HUES64 (cell line): ENCODE measurements at regions not wholly inside any gene's neighbourhood (a gene's known extent, or its start where the extent isn't known, plus 50 kb on each side); places are given as distances from the start of the nearest gene placed in this dataset.

Experiments used
- H3K27ac ChIP-seq: 2 replicates; pipeline ENCODE4 v1.7.0; 2013; ENCODE audit warnings: low read depth, low read length, inconsistent platforms
- H3K27me3 ChIP-seq: 2 replicates; pipeline ENCODE4 v1.6.1; 2013; ENCODE audit warnings: mild to moderate bottlenecking, low read length; ENCODE audit not compliant: insufficient read depth
- H3K36me3 ChIP-seq: 2 replicates; pipeline ENCODE4 v1.6.1; 2013; ENCODE audit warnings: mild to moderate bottlenecking, low read length; ENCODE audit not compliant: insufficient read depth
- H3K4me1 ChIP-seq: 2 replicates; pipeline ENCODE4 v1.6.1; 2013; ENCODE audit warnings: mild to moderate bottlenecking, low read length, moderate library complexity; ENCODE audit not compliant: insufficient read depth
- H3K4me3 ChIP-seq: 2 replicates; pipeline ENCODE4 v1.5.1; 2013; ENCODE audit warnings: mild to moderate bottlenecking, low read length, moderate library complexity
- H3K9ac ChIP-seq: 2 replicates; pipeline ENCODE4 v1.6.1; 2013; ENCODE audit warnings: mild to moderate bottlenecking, low read depth, low read length
- H3K9me3 ChIP-seq: 2 replicates; pipeline ENCODE4 v1.6.1; 2013; ENCODE audit warnings: low read depth, low read length; ENCODE audit not compliant: insufficient read depth
- WGBS: fragments of 150-250, 120-280 bp; methylation state at CpG from one replicate; pipeline ENCODE4 v1.1.7; 2013; ENCODE audit warnings: missing lambda C conversion rate; 5-methylcytosine and 5-hydroxymethylcytosine counted together

- H3K36me3 ChIP-seq, result no peaks in the 10 kb centered on the region
- H3K4me3 ChIP-seq, result no peak overlapping the region
- H3K9ac ChIP-seq, result no peak overlapping the region
- H3K27ac ChIP-seq, result no peak overlapping the region
- no peaks in the 10 kb centered on the region for H3K9me3 ChIP-seq
- no peaks in the 10 kb centered on the region for H3K4me1 ChIP-seq
- no peaks in the 10 kb centered on the region for H3K27me3 ChIP-seq
- 80% methylated on average over 10 of the region's 10 CpGs for WGBS
Measured at GRCh38 chr9:126114409-126114760, 212.2 kb upstream of the MVB12B start.

- Histone ChIP-seq H3K36me3 (no peaks in the 10 kb centered on the region), H3K9me3 (no peaks in the 10 kb centered on the region), H3K4me1 (no peaks in the 10 kb centered on the region), H3K27me3 (no peaks in the 10 kb centered on the region), H3K27ac (no peak overlapping the region), H3K4me3 (no peak overlapping the region), H3K9ac (no peak overlapping the region)
- WGBS, result 94% methylated on average over 12 of the region's 12 CpGs
Measured at GRCh38 chr9:126114850-126115460, 211.7 kb upstream of the MVB12B start.

- no peak overlapping the region for H3K4me3 ChIP-seq
- no peaks in the 10 kb centered on the region for H3K9me3 ChIP-seq
- no peaks in the 10 kb centered on the region for H3K27me3 ChIP-seq
- H3K4me1 ChIP-seq, result no peaks in the 10 kb centered on the region
- no peaks in the 10 kb centered on the region for H3K36me3 ChIP-seq
- no peak overlapping the region for H3K9ac ChIP-seq
- H3K27ac ChIP-seq, result no peak overlapping the region
- 89% methylated on average over 17 of the region's 17 CpGs for WGBS
Measured at GRCh38 chr9:126116351-126117157, 210.1 kb upstream of the MVB12B start.

GRCh38 chr9:126117158-126117425 is 209.5 kb upstream of the MVB12B start:
- no peaks in the 10 kb centered on the region for H3K27me3 ChIP-seq
- no peaks in the 10 kb centered on the region for H3K9me3 ChIP-seq
- no peak overlapping the region for H3K4me3 ChIP-seq
- WGBS, result 92% methylated on average over 4 of the region's 4 CpGs
- no peak overlapping the region for H3K9ac ChIP-seq
- no peak overlapping the region for H3K27ac ChIP-seq
- no peaks in the 10 kb centered on the region for H3K4me1 ChIP-seq
- H3K36me3 ChIP-seq, result no peaks in the 10 kb centered on the region

- no peaks in the 10 kb centered on the region for H3K9me3 ChIP-seq
Measured at GRCh38 chr9:126117631-126118030, 209.0 kb upstream of the MVB12B start.

GRCh38 chr9:126119731-126120130 is 206.9 kb upstream of the MVB12B start:
- H3K4me1 ChIP-seq, result no peaks in the 10 kb centered on the region
- no peaks in the 10 kb centered on the region for H3K27me3 ChIP-seq
- H3K9ac ChIP-seq, result no peak overlapping the region
- H3K4me3 ChIP-seq, result no peak overlapping the region
- no peak overlapping the region for H3K27ac ChIP-seq
- H3K36me3 ChIP-seq, result no peaks in the 10 kb centered on the region
- H3K9me3 ChIP-seq, result no peaks in the 10 kb centered on the region
- 89% methylated on average over 6 of the region's 6 CpGs for WGBS

More at GRCh38 chr9:126117631-126118030, 209.0 kb upstream of the MVB12B start:
- Histone ChIP-seq H3K27me3 (no peaks in the 10 kb centered on the region), H3K9ac (no peak overlapping the region), H3K4me1 (no peaks in the 10 kb centered on the region), H3K36me3 (no peaks in the 10 kb centered on the region), H3K27ac (no peak overlapping the region), H3K4me3 (no peak overlapping the region)
- 94% methylated on average over 9 of the region's 9 CpGs for WGBS

- WGBS, result 85% methylated on average over 4 of the region's 4 CpGs
- H3K27me3 ChIP-seq, result no peaks in the 10 kb centered on the region
- H3K9me3 ChIP-seq, result no peaks in the 10 kb centered on the region
- H3K4me3 ChIP-seq, result no peak overlapping the region
- H3K27ac ChIP-seq, result no peak overlapping the region
- H3K9ac ChIP-seq, result no peak overlapping the region
- no peaks in the 10 kb centered on the region for H3K4me1 ChIP-seq
- H3K36me3 ChIP-seq, result no peaks in the 10 kb centered on the region
Measured at GRCh38 chr9:126122901-126123616, 203.6 kb upstream of the MVB12B start.

- Histone ChIP-seq H3K4me3 (no peak overlapping the region), H3K27me3 (no peaks in the 10 kb centered on the region), H3K9ac (no peak overlapping the region), H3K9me3 (no peaks in the 10 kb centered on the region), H3K36me3 (no peaks in the 10 kb centered on the region), H3K27ac (no peak overlapping the region), H3K4me1 (no peaks in the 10 kb centered on the region)
- 82% methylated on average over 5 of the region's 7 CpGs for WGBS
Measured at GRCh38 chr9:126123927-126124326, 202.7 kb upstream of the MVB12B start.

- Histone ChIP-seq H3K4me1 (no peaks in the 10 kb centered on the region), H3K9ac (no peak overlapping the region), H3K36me3 (no peaks in the 10 kb centered on the region), H3K27ac (no peak overlapping the region), H3K9me3 (no peaks in the 10 kb centered on the region), H3K4me3 (no peak overlapping the region), H3K27me3 (no peaks in the 10 kb centered on the region)
- WGBS, result 97% methylated on average over 6 of the region's 8 CpGs
Measured at GRCh38 chr9:126125177-126125576, 201.5 kb upstream of the MVB12B start.

- no peak overlapping the region for H3K4me3 ChIP-seq
- H3K27ac ChIP-seq, result no peak overlapping the region
- H3K9me3 ChIP-seq, result no peaks in the 10 kb centered on the region
- H3K36me3 ChIP-seq, result no peaks in the 10 kb centered on the region
- no peak overlapping the region for H3K9ac ChIP-seq
- no peaks in the 10 kb centered on the region for H3K27me3 ChIP-seq
- WGBS, result 88% methylated on average over 6 of the region's 6 CpGs
- no peaks in the 10 kb centered on the region for H3K4me1 ChIP-seq
Measured at GRCh38 chr9:126125577-126125976, 201.1 kb upstream of the MVB12B start.

- 90% methylated on average over 4 of the region's 4 CpGs for WGBS
- Histone ChIP-seq H3K27ac (no peak overlapping the region), H3K36me3 (no peaks in the 10 kb centered on the region), H3K27me3 (no peaks in the 10 kb centered on the region), H3K9me3 (no peaks in the 10 kb centered on the region), H3K4me1 (no peaks in the 10 kb centered on the region), H3K4me3 (no peak overlapping the region), H3K9ac (no peak overlapping the region)
Measured at GRCh38 chr9:126125992-126126409, 200.6 kb upstream of the MVB12B start.
